Stimulated activated CD4-positive, alpha-beta T cell treated with anti-CD3 and anti-CD28 coated beads, TNF-alpha, amount 100 ng/mL, for 4 hours (primary cell): ENCODE measurements at regions not wholly inside any gene's neighbourhood (a gene's known extent, or its start where the extent isn't known, plus 50 kb on each side); places are given as distances from the start of the nearest gene placed in this dataset.

Experiments used
- DNase-seq, 3 experiments: peaks; one replicate each; pipeline ENCODE4 v3.0.0-alpha.2; 2020; ENCODE audit warnings: low read depth in 3 of 3

GRCh38 chr10:78850644-78851435 is 217.9 kb upstream of the ZMIZ1 start:
- DNase-seq = no peak

DNA sequence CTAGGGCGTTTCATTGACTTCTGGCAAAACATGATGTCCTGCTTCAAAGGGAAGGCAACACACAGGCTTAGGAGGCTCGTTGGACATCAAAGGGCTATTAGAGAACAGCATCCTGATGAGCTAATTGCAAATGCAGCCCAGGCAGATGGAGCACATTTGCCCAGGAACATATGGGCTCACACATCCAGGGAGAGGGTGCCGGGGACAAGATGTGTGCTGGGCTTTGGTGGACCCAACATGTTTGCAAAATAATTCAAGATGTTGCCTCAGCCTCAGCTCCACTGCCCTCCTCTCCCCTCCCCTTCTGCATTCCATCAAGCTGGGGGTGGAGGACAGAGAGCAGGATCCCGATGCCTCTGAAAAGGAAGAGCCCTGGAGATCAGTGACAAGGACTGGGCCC is 217.1 kb upstream of the ZMIZ1 start:
- DNase-seq = no peak

DNA sequence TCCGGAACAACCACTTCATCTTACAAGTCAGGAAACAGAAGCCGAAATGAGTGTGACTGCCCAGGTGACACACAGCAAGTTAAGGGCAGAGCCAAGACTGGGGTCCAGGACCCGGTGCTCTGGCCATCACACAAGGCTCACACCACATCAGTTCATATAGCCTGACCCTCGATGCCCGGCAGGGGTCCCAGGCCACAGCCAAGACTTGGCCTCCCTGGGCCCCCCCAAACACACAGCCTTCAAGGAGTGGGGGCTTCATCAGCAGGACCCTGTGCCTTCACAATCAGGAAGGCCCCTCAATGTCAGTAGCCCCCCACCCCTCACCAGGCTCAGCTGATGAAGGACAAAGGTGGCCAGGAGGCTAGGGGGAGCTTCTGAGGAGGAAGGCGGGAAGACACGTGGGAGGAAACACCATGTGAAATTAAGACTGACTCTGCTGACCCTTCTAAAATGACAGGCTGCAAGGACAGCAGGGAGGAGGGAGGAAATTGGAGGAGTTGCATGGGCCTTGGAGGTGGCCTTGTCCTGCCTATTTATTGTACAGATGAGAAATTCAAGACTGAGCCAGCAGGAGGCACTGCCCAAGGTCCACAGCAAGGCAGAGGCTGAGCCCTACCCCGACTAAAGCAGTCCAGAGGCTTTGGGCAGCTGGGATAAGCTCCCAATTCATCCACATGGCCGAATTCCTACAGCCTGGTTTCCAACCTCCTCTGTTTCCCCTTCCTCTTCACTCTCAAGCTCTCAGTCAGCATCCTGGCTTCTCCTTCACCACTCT is 216.1 kb upstream of the ZMIZ1 start:
- DNase-seq = no peak

- no peak for DNase-seq
Observed at GRCh38 chr10:78853864-78854263, 214.9 kb upstream of the ZMIZ1 start.

GRCh38 chr10:78856421-78856820 is 212.3 kb upstream of the ZMIZ1 start:
- DNase-seq = no peak

- no peak for DNase-seq
Observed at GRCh38 chr10:78857193-78857592, 211.6 kb upstream of the ZMIZ1 start.

- DNase-seq = no peak
Observed at GRCh38 chr10:78859266-78859665, 209.5 kb upstream of the ZMIZ1 start.

GRCh38 chr10:78859769-78860168 is 209.0 kb upstream of the ZMIZ1 start:
- no peak for DNase-seq

- DNase-seq = no peak
Observed at GRCh38 chr10:78860260-78860914, 208.4 kb upstream of the ZMIZ1 start.

DNA sequence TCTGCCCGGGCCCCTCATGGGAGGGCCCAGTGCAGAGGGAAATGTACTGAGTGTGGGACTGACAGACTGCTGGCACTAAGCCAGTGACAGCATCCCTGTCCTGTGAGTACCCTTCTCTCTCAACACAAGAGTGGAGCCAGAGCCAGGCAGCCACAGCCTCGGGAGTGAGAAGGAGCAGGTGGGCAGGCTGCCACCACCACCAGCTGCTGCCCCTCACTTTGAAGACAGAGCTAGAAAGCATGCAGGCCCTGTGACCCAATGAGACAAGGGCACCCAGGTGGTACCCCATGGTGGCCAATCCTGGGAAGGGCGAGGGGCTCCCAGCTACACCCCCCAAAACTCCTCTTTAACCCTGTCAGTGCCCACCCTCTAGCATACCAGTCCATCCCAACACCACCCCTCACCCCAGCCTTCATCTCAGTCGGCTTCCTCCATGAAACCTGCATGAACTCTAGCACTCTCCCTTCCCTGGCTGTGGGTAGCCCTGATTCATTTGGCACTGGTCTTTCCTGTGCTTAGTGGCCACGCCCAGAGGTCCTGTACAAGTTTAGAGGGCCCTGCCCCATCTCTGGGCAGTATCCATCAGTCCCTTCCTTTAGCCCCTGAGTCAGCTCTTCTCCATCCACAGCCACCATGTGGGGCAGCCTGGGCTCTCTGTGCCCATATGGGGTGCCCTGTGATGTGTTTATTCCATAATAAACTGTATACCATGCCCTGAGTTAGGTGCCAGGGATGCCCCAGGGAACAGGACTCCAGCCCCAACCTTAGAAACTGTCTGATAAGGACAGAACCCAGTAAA is 207.0 kb upstream of the ZMIZ1 start:
- DNase-seq = no peak

GRCh38 chr10:78862328-78862640 is 206.5 kb upstream of the ZMIZ1 start:
- no peak for DNase-seq

DNA sequence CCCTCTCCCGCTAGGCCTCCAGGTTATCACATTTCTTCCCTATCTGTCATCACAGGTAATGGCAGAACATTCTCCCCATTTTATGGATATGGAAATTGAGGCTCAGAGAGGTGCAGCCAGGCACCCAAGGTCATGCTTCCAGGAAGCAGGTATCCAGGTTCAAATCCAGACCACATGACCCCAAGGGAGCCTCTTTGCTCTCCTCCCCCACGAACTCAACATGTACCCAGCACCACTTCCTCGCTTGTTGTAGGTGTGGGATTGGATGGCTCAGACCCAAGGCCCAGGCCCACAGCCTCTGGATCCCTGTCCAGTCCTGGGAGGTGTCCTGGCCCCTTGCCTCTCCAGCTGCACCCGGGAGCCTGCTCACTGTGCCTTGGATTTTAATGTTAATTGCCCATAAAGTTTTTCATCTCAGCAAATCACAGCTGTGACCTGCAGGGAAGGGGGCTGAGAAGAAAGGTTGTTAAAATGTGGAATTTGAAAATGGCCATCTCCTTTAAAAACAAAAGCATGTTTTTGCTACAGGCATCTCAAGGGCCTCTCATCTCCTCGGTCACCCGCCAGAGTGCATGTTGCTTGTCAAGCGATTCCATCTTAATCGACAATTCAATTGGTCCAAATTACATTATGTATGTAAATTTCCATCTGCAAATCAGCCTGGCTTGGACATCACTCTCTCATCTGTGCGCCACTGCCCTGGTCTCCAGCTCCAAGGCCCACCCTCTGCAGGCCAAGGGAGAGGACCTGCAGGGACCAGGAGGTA is 205.4 kb upstream of the ZMIZ1 start:
- DNase-seq = no peak

- no peak for DNase-seq
Observed at GRCh38 chr10:78863906-78864239, 204.9 kb upstream of the ZMIZ1 start.

DNA sequence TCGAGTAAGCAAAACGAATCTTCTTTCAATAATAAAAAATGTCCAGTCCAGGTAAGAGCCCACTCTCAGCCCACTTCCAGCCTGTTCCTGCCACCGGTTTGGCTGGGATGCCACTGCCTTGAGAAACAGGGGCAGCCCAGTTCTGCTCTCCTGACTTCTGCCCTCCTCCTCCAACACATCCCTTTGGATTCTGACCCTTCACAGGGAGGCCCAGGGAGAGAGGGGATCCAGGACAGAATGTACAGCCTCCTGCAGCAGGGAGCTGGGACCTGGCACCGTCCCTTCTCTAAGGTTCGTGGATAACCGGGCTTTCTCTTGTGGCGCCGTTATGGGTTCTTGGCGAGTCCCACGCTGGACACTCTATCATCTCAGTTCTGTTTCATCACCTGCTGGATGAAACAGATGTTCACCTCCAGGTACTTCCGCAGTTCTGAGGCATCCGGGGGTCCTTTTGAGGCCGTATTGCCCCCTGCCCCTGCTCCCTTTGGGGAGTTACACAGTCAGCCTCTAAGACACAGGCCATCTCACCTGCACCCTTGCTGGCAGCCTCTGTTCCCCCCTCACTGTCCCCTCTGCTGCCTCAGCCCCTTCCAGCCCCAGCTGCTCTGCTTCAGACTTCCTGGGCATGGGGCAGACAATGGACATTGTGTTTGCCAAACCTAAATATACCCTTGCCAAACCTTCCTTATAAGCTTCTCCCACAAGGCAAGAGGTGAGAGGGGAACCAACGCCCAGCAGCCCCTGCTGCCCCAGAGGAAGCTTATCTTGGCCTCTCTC is 203.8 kb upstream of the ZMIZ1 start:
- DNase-seq = no peak

- no peak for DNase-seq
Observed at GRCh38 chr10:78865538-78865875, 203.3 kb upstream of the ZMIZ1 start.

- no peak for DNase-seq
Observed at GRCh38 chr10:78865931-78866717, 202.6 kb upstream of the ZMIZ1 start.

- no peak for DNase-seq
Observed at GRCh38 chr10:78866731-78867554, 201.8 kb upstream of the ZMIZ1 start.

- no peak for DNase-seq
Observed at GRCh38 chr10:78867555-78867939, 201.2 kb upstream of the ZMIZ1 start.

DNA sequence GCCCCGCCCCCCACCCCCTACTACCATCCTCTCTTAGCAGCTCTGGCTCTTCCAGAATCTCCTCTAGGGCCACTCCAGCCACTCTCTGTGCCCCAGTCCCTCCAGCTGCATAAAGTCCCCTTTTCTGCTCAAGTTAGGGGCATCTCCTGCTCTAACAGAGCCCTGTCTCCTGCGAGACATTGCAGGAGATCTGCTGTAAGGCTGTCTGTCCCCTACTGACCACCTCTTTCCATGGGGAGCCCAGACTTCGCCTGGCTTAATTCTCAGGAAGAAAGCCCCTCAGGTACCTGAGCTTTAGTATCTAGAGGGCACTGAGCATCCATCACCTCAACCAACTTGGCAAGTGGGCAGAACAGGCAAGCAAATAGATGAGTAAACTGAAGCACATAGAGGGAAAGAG is 200.7 kb upstream of the ZMIZ1 start:
- no peak for DNase-seq
